GM12878 (cell line): ENCODE measurements at regions not wholly inside any gene's neighbourhood (a gene's known extent, or its start where the extent isn't known, plus 50 kb on each side); places are given as distances from the start of the nearest gene placed in this dataset.

Experiments
- ATAC-seq: fragments of 200-7000 bp; cut with Tn5 transposase; 3 replicates; pipeline ENCODE4 v1.9.1; 2020; ENCODE audit warnings: mild to moderate bottlenecking, moderate library complexity
- BruUV-seq: library from RNA; stranded (reverse); fragments of 400-500 nt; replicated peaks from 2 replicates; lab custom pipeline; 2021; lab: Mats Ljungman, UMichigan
- CTCF ChIA-PET: fragments of 300-600 bp; sonication (Branson Sonifier 250); formaldehyde crosslinking; extraction: SDS; loops from one replicate; lab custom pipeline; 2021; ENCODE audit warnings: inconsistent platforms; lab: Yijun Ruan, JAX
- POLR2A ChIA-PET: fragments of 350-600 bp; formaldehyde crosslinking; extraction: SDS; loops from one replicate; lab custom pipeline; 2021; ENCODE audit warnings: inconsistent platforms; lab: Charles Lee
- RAD21 ChIA-PET: fragments of 300-600 bp; sonication (Branson Sonifier 250); formaldehyde crosslinking; loops from one replicate; lab custom pipeline; 2023; ENCODE audit warnings: antibody characterized with exemption; ENCODE audit not compliant: unreplicated experiment; lab: Charles Lee
- SMC1A ChIA-PET: fragments of 300-600 bp; sonication (Branson Sonifier 250); formaldehyde crosslinking; loops from one replicate; lab custom pipeline; 2023; ENCODE audit not compliant: unreplicated experiment, uncharacterized antibody; lab: Charles Lee
- DNase-seq: peaks from one replicate; pipeline ENCODE4 v3.0.0-alpha.2; 2011; ENCODE audit warnings: low read depth, low spot score
- FAIRE-seq: peaks from 3 replicates; lab custom pipeline; 2011; peaks lifted over from hg19 to GRCh38; lab: Jason Lieb, UNC
- H2AFZ ChIP-seq: 2 replicates; pipeline ENCODE4 v1.6.0; 2011; ENCODE audit warnings: low read depth, low read length, control low read depth; ENCODE audit not compliant: control insufficient read depth
- H3K27ac ChIP-seq: 2 replicates; pipeline ENCODE4 v1.5.1; 2011; ENCODE audit warnings: control low read depth; ENCODE audit not compliant: control insufficient read depth, insufficient read depth
- H3K27me3 ChIP-seq, 2 experiments: replicated peaks in 1 of 2; 2 replicates each; pipeline versions ENCODE4 v1.6.0 to v1.6.1; 2011; ENCODE audit warnings: low read length in 1 of 2; ENCODE audit not compliant: control insufficient read depth in 2 of 2, insufficient read depth in 2 of 2
- H3K36me3 ChIP-seq, 2 experiments: 2 replicates each; pipeline ENCODE4 v1.5.1; 2011; ENCODE audit warnings: low read length in 1 of 2; ENCODE audit not compliant: control insufficient read depth in 2 of 2, insufficient read depth in 2 of 2
- H3K4me1 ChIP-seq: 2 replicates; pipeline ENCODE4 v1.6.1; 2011; ENCODE audit warnings: mild to moderate bottlenecking, low read length, moderate library complexity, mixed read lengths; ENCODE audit not compliant: control insufficient read depth, insufficient read depth
- H3K4me2 ChIP-seq: 2 replicates; pipeline ENCODE4 v1.6.0; 2011; ENCODE audit warnings: control low read depth; ENCODE audit not compliant: control insufficient read depth, insufficient read depth
- H3K4me3 ChIP-seq: fragments of 200-600 bp; sonication (generic); 2 replicates; pipeline ENCODE4 v1.5.1; 2016
- H3K79me2 ChIP-seq: 2 replicates; pipeline ENCODE4 v1.6.0; 2011; ENCODE audit warnings: low read length; ENCODE audit not compliant: control insufficient read depth, insufficient read depth
- H3K9ac ChIP-seq: 2 replicates; pipeline ENCODE4 v1.8.0; 2011; ENCODE audit warnings: low read length, control low read depth, mixed read lengths; ENCODE audit not compliant: control insufficient read depth, insufficient read depth
- H3K9me3 ChIP-seq: replicated peaks from 3 replicates; pipeline ENCODE4 v1.5.1; 2011; ENCODE audit warnings: mild to moderate bottlenecking, low read length; ENCODE audit not compliant: control insufficient read depth, insufficient read depth
- H4K20me1 ChIP-seq: 2 replicates; pipeline ENCODE4 v1.6.0; 2011; ENCODE audit not compliant: control insufficient read depth, insufficient read depth
- ASH2L ChIP-seq: fragments of 300-600, 200-600 bp; sonication (generic); IDR thresholded peaks from 2 replicates; pipeline ENCODE4 v1.6.1; 2017; ENCODE audit warnings: low read depth, mild to moderate bottlenecking, borderline replicate concordance
- CBX3 ChIP-seq: fragments of 200-600 bp; sonication (generic); IDR thresholded peaks from 2 replicates; pipeline ENCODE4 v1.6.1; 2016; ENCODE audit warnings: low read depth, borderline replicate concordance
- CHD1 ChIP-seq: IDR thresholded peaks from 2 replicates; pipeline ENCODE4 v1.6.1; 2012; ENCODE audit warnings: low read depth, low read length, improper control_type of control experiment
- CTCF ChIP-seq, 3 experiments: IDR thresholded peaks in 2 of 3; conservative IDR thresholded peaks in 1 of 3; 2 replicates each; pipeline ENCODE4 v1.5.1; 2011; ENCODE audit warnings: low read depth in 3 of 3, low read length in 3 of 3, mild to moderate bottlenecking in 3 of 3, control low read depth in 2 of 3, moderate library complexity in 2 of 3, inconsistent platforms in 1 of 3, mixed read lengths in 1 of 3; ENCODE audit not compliant: control insufficient read depth in 2 of 3, insufficient read depth in 1 of 3; ENCODE audit errors: extremely low read depth in 1 of 3
- E4F1 ChIP-seq: fragments of 450-650 bp; IDR thresholded peaks from 2 replicates; pipeline ENCODE4 v1.6.1; 2018; ENCODE audit warnings: borderline replicate concordance, mild to moderate bottlenecking; ENCODE audit not compliant: partially characterized antibody
- FOXK2 ChIP-seq: fragments of 450-650 bp; IDR thresholded peaks from 2 replicates; pipeline ENCODE4 v1.6.1; 2017; ENCODE audit warnings: mild to moderate bottlenecking, moderate library complexity
- MLLT1 ChIP-seq: fragments of 450-650 bp; IDR thresholded peaks from 2 replicates; pipeline ENCODE4 v1.6.1; 2016; ENCODE audit warnings: mild to moderate bottlenecking
- MTA2 ChIP-seq: fragments of 450-650 bp; IDR thresholded peaks from 2 replicates; pipeline ENCODE4 v1.6.1; 2016; ENCODE audit warnings: low read depth, mild to moderate bottlenecking, moderate library complexity
- USF2 ChIP-seq: IDR thresholded peaks from 2 replicates; pipeline ENCODE4 v1.6.1; 2011; ENCODE audit warnings: low read depth, low read length, improper control_type of control experiment, borderline replicate concordance
- WGBS: methylation state at CpG from one replicate; pipeline ENCODE4 v1.1.6; 2016; ENCODE audit warnings: low lambda C conversion rate; ENCODE audit not compliant: insufficient replicate concordance, insufficient coverage; ENCODE audit errors: missing lambda C conversion rate; 5-methylcytosine and 5-hydroxymethylcytosine counted together
- in situ Hi-C: fragments of 300-500 bp; cut with MboI; formaldehyde crosslinking; loops from 9 replicates; pipeline ENCODE4 v1.14.3; 2018; ENCODE audit warnings: mixed read lengths
- intact Hi-C: fragments of 100-400 bp; cut with micrococcal nuclease; formaldehyde crosslinking; loops from one replicate; pipeline ENCODE4 v1.14.2; 2022; ENCODE audit not compliant: unreplicated experiment

GRCh38 chr4:24042094-24042493 is 152.2 kb upstream of the PPARGC1A start:
- Histone ChIP-seq H3K4me2 (no peak overlapping the region), H3K36me3 (no peaks in the 10 kb centered on the region), H3K4me1 (no peaks in the 10 kb centered on the region), H3K9me3 (no peaks in the 10 kb centered on the region), H4K20me1 (no peaks in the 10 kb centered on the region), H3K27me3 (no peaks in the 10 kb centered on the region), H3K79me2 (no peaks in the 10 kb centered on the region), H3K27ac (no peak overlapping the region), H2AFZ (no peak overlapping the region), H3K9ac (no peak overlapping the region), H3K4me3 (no peak overlapping the region)
- ATAC-seq = no peak
- SMC1A ChIA-PET = no interaction called here
- no peak for FAIRE-seq
- DNase-seq = no peak
- in situ Hi-C loops = no loop called here
- CTCF ChIA-PET = no interaction called here
- BruUV-seq = no TSS peak
- intact Hi-C loops = no loop called here
- POLR2A ChIA-PET = no interaction called here
- RAD21 ChIA-PET = no interaction called here
- no peak for TF ChIP-seq MTA2
- TF ChIP-seq E4F1 = no peak
- TF ChIP-seq USF2 = no peak
- TF ChIP-seq FOXK2 = no peak
- TF ChIP-seq MLLT1 = no peak
- no peak for TF ChIP-seq CHD1
- no peak for TF ChIP-seq ASH2L
- TF ChIP-seq CBX3 = no peak
- TF ChIP-seq CTCF (IDR thresholded peaks at IDR 0.05 in 2 of 3, conservative IDR thresholded peaks at IDR 0.05 in 1 of 3; ENCODE audit: control insufficient read depth in 2 of 3, extremely low read depth in 1 of 3, insufficient read depth in 1 of 3, low read depth in 3 of 3, low read length in 3 of 3) = no peak
- 0% methylated on average over 1 of the region's 1 CpG for WGBS
